ENCODE measurements at regions not wholly inside any gene's neighbourhood (a gene's known extent, or its start where the extent isn't known, plus 50 kb on each side); places are given as distances from the start of the nearest gene placed in this dataset.

GRCh38 chr9:99509900-99510535, 287.9 kb downstream of the SEC61B start:
- 96% methylated on average over 4 of the region's 4 CpGs; no CpG with 5 or more reads in 1 of the 2 experiments for WGBS, 2 experiments (ENCODE audit: extremely low coverage in 1 of 2, insufficient coverage in 1 of 2, insufficient read length in 1 of 2, insufficient replicate concordance in 2 of 2, low coverage in 1 of 2, low lambda C conversion rate in 2 of 2, missing lambda C conversion rate in 1 of 2)

More at GRCh38 chr9:99509900-99510535, 287.9 kb downstream of the SEC61B start:
- Histone ChIP-seq H2BK20ac (ENCODE audit: low read length) (no peak overlapping the region), H3K36me3 (ENCODE audit: control insufficient read depth in 2 of 4, insufficient read depth in 4 of 4, low read length in 3 of 4) (no peaks in the 10 kb centered on the region), H3K79me2 (ENCODE audit: control insufficient read depth in 1 of 2, insufficient read depth in 2 of 2, low read length in 2 of 2) (no peaks in the 10 kb centered on the region), H2BK15ac (ENCODE audit: low read length) (no peak overlapping the region), H2BK120ac (replicated peaks; ENCODE audit: low read depth, low read length) (no peak overlapping the region), H3K27ac (ENCODE audit: low read depth, low read length) (no peak overlapping the region), H3K9ac (replicated peaks in 1 of 4; ENCODE audit: extremely low read depth in 1 of 4, low read depth in 3 of 4, low read length in 3 of 4) (no peak overlapping the region), H2AFZ (ENCODE audit: low read length) (no peak overlapping the region), H3K56ac (replicated peaks; ENCODE audit: insufficient read length, low read depth, low read length) (no peak overlapping the region), H3K4me3 (ENCODE audit: extremely low read depth in 1 of 4, insufficient read depth in 2 of 4, low read depth in 3 of 4, low read length in 4 of 4) (no peak overlapping the region), H3K27me3 (replicated peaks in 1 of 4; ENCODE audit: control insufficient read depth in 3 of 4, extremely low read depth in 1 of 4, insufficient read depth in 3 of 4, low read length in 3 of 4) (no peaks in the 10 kb centered on the region), H3K23me2 (ENCODE audit: low read depth, low read length) (no peaks in the 10 kb centered on the region), H2AK5ac (ENCODE audit: low read depth, low read length) (no peak overlapping the region), H3K79me1 (ENCODE audit: low read depth, low read length) (no peaks in the 10 kb centered on the region), H3K4ac (replicated peaks; ENCODE audit: insufficient read length, low read depth, low read length) (no peak overlapping the region), H2BK5ac (ENCODE audit: low read depth, low read length) (no peak overlapping the region), H4K20me1 (replicated peaks in 1 of 2; ENCODE audit: control insufficient read depth in 1 of 2, insufficient read depth in 2 of 2, low read length in 2 of 2) (no peaks in the 10 kb centered on the region), H3K9me3 (ENCODE audit: insufficient read depth in 2 of 2, low read depth in 1 of 2, low read length in 1 of 2) (no peaks in the 10 kb centered on the region), H4K8ac (ENCODE audit: extremely low read depth, insufficient read depth, low read length) (no peak overlapping the region), H4K91ac (replicated peaks; ENCODE audit: insufficient read length, low read length) (no peak overlapping the region), H3K14ac (ENCODE audit: insufficient read length) (no peak overlapping the region), H3K4me2 (ENCODE audit: insufficient read depth in 1 of 2, low read depth in 2 of 2, low read length in 2 of 2) (no peak overlapping the region), H2BK12ac (ENCODE audit: low read depth, low read length) (no peak overlapping the region), H3K18ac (ENCODE audit: extremely low read depth, low read length) (no peak overlapping the region), H4K5ac (ENCODE audit: insufficient read length, low read depth, low read length) (no peak overlapping the region), H3K23ac (ENCODE audit: insufficient read length) (no peak overlapping the region), H3K4me1 (replicated peaks in 1 of 4; ENCODE audit: control insufficient read depth in 3 of 4, insufficient read depth in 4 of 4, low read length in 3 of 4) (no peaks in the 10 kb centered on the region)
- FAIRE-seq (no peak), DNase-seq (ENCODE audit: low read depth in 1 of 2, low spot score in 2 of 2) (no peak)
- TF ChIP-seq RNF2 (IDR thresholded peaks at IDR 0.05; ENCODE audit: borderline replicate concordance, low read depth, low read length, missing control alignments, poor library complexity, severe bottlenecking), result no peak
- TF ChIP-seq HDAC6 (IDR thresholded peaks at IDR 0.05; ENCODE audit: low read depth, low read length), result no peak
- TF ChIP-seq POLR2AphosphoS5 (IDR thresholded peaks at IDR 0.05; ENCODE audit: low read depth, low read length), result no peak
- TF ChIP-seq CHD2 (IDR thresholded peaks at IDR 0.05; ENCODE audit: low read length), result no peak
- no peak for TF ChIP-seq SUZ12 (IDR thresholded peaks at IDR 0.05; ENCODE audit: low read length)
- TF ChIP-seq FOSL1 (IDR thresholded peaks at IDR 0.05; ENCODE audit: insufficient read depth, low read depth, low read length), result no peak
- POLR2A ChIA-PET (ENCODE audit: partially characterized antibody), result no interaction called here
- CTCF ChIA-PET (ENCODE audit: partially characterized antibody), result interaction anchor here (1.2 kb wide), 2 partner anchors 13 to 22 kb away, joined by 3 read pairs; no protein-coding TSS in a partner anchor
